Sigmoid colon (tissue), 6 donors: ENCODE measurements at regions not wholly inside any gene's neighbourhood (a gene's known extent, or its start where the extent isn't known, plus 50 kb on each side); places are given as distances from the start of the nearest gene placed in this dataset.

Experiments
- DNase-seq: peaks from one replicate; pipeline ENCODE4 v3.0.0-alpha.2; 2019
- H3K27ac ChIP-seq, 4 donors: fragments of 200-600 bp; sonication (generic); one replicate each; pipeline ENCODE4 v1.5.1; 2016 to 2019; ENCODE audit warnings: mild to moderate bottlenecking in 1 of 4
- H3K27me3 ChIP-seq, 3 donors: fragments of 200-600 bp; sonication (generic); one replicate each; pipeline ENCODE4 v1.5.1; 2019; ENCODE audit warnings: mild to moderate bottlenecking in 1 of 3
- H3K36me3 ChIP-seq, 4 donors: fragments of 200-600 bp; sonication (generic); one replicate each; pipeline ENCODE4 v1.5.1; 2016 to 2019
- H3K4me1 ChIP-seq, 4 donors: fragments of 200-600 bp; sonication (generic); one replicate each; pipeline ENCODE4 v1.5.1; 2017 to 2019
- H3K4me3 ChIP-seq, 4 donors: fragments of 200-600 bp; sonication (generic); one replicate each; pipeline ENCODE4 v1.5.1; 2017 to 2019; ENCODE audit warnings: mild to moderate bottlenecking in 2 of 4, moderate library complexity in 1 of 4
- H3K9me3 ChIP-seq, 4 donors: fragments of 200-600 bp in 3 of 4; sonication (generic) in 3 of 4; one replicate each; pipeline versions ENCODE4 v1.5.1 to v1.6.1; 2013 to 2019
- CTCF ChIP-seq, 4 experiments: fragments of 450-650 bp in 3 of 4; fragments of 200-600 bp in 1 of 4; IDR thresholded peaks; one replicate each; pipeline ENCODE4 v1.5.1; 2016 to 2019; ENCODE audit warnings: antibody characterized with exemption in 4 of 4, mild to moderate bottlenecking in 3 of 4, moderate library complexity in 2 of 4
- EP300 ChIP-seq, 4 donors: sonication (generic); formaldehyde crosslinking; IDR thresholded peaks; one replicate each; pipeline ENCODE4 v1.6.1; 2017; ENCODE audit warnings: antibody characterized with exemption in 4 of 4
- POLR2A ChIP-seq, 2 donors: fragments of 450-650 bp; IDR thresholded peaks; one replicate each; pipeline ENCODE4 v1.6.1; 2016; ENCODE audit warnings: antibody characterized with exemption in 2 of 2, mild to moderate bottlenecking in 2 of 2, moderate library complexity in 2 of 2
- POLR2AphosphoS5 ChIP-seq, 4 donors: sonication (generic); formaldehyde crosslinking; IDR thresholded peaks; one replicate each; pipeline ENCODE4 v1.6.1; 2017; ENCODE audit warnings: antibody characterized with exemption in 4 of 4
- WGBS, 2 donors: extraction: QIAGEN DNeasy Blood & Tissue Kit; methylation state at CpG; one replicate each; pipeline ENCODE4 v1.1.7; 2013; 5-methylcytosine and 5-hydroxymethylcytosine counted together
- intact Hi-C: fragments of 100-400 bp; cut with DNase I; formaldehyde crosslinking; loops from one replicate; pipeline ENCODE4 v1.15.1; 2023
- donor health status: healthy with polysubstance abuse.
- donor health status: healthy.

- Histone ChIP-seq H3K36me3 (no peaks in the 10 kb centered on the region), H3K27ac (peak overlapping the region in 2 of 4 donors; percentile 67 to 68), H3K4me3 (no peak overlapping the region), H3K4me1 (peaks cover 0 to 16% (median 12%) of the 10 kb centered on the region in 4 donors), H3K9me3 (no peaks in the 10 kb centered on the region), H3K27me3 (no peaks in the 10 kb centered on the region)
- DNase-seq: no peak
- TF ChIP-seq EP300 (IDR thresholded peaks at IDR 0.05): no peak
- TF ChIP-seq POLR2A (IDR thresholded peaks at IDR 0.05): no peak
- TF ChIP-seq CTCF (IDR thresholded peaks at IDR 0.05): no peak
- TF ChIP-seq POLR2AphosphoS5 (IDR thresholded peaks at IDR 0.05): no peak
- 87 to 94% methylated on average over 3 of the region's 3 CpGs for whole genome bisulfite sequencing, 2 donors
- intact Hi-C loops: no loop called here
These were observed 403.1 kb downstream of the SPRY2 start for GRCh38 chr13:79937771-79938216.

- H3K27me3 ChIP-seq: no peaks in the 10 kb centered on the region
- H3K27ac ChIP-seq: peak overlapping the region in 3 of 4 donors; percentile 41 to 68 (median 67)
- no peak for DNase-seq
- H3K4me3 ChIP-seq: no peak overlapping the region
- H3K4me1 ChIP-seq: peaks cover 0 to 16% (median 12%) of the 10 kb centered on the region in 4 donors
- intact Hi-C loops: no loop called here
- H3K36me3 ChIP-seq: no peaks in the 10 kb centered on the region
- TF ChIP-seq EP300 (IDR thresholded peaks at IDR 0.05) (no peak), POLR2AphosphoS5 (IDR thresholded peaks at IDR 0.05) (no peak), CTCF (IDR thresholded peaks at IDR 0.05) (no peak), POLR2A (IDR thresholded peaks at IDR 0.05) (no peak)
- whole genome bisulfite sequencing, 2 donors: 77 to 87% methylated on average over 4 of the region's 4 CpGs
- H3K9me3 ChIP-seq: no peaks in the 10 kb centered on the region
These were observed 403.6 kb downstream of the SPRY2 start for GRCh38 chr13:79937311-79937710.

GRCh38 chr13:79936368-79937136 lies 404.4 kb downstream of the SPRY2 start:
- H3K4me1 ChIP-seq: peaks cover 0 to 16% (median 12%) of the 10 kb centered on the region in 4 donors
- no peaks in the 10 kb centered on the region for H3K9me3 ChIP-seq
- DNase-seq: no peak
- no peak overlapping the region for H3K4me3 ChIP-seq
- no peaks in the 10 kb centered on the region for H3K36me3 ChIP-seq
- intact Hi-C loops: no loop called here
- 88 to 94% methylated on average over 12 of the region's 12 CpGs for whole genome bisulfite sequencing, 2 donors
- H3K27me3 ChIP-seq: no peaks in the 10 kb centered on the region
- TF ChIP-seq EP300 (IDR thresholded peaks at IDR 0.05): no peak
- peak in 3 of 4 donors; percentile 6 to 23 (median 6) for TF ChIP-seq POLR2AphosphoS5 (IDR thresholded peaks at IDR 0.05)
- TF ChIP-seq POLR2A (IDR thresholded peaks at IDR 0.05): no peak
- TF ChIP-seq CTCF (IDR thresholded peaks at IDR 0.05): no peak
- peak overlapping the region; percentile 39 to 68 (median 54) for H3K27ac ChIP-seq

- Histone ChIP-seq H3K4me3 (no peak overlapping the region), H3K36me3 (no peaks in the 10 kb centered on the region), H3K9me3 (no peaks in the 10 kb centered on the region), H3K27ac (no peak overlapping the region), H3K4me1 (peaks cover 0 to 16% (median 12%) of the 10 kb centered on the region in 4 donors), H3K27me3 (no peaks in the 10 kb centered on the region)
- TF ChIP-seq POLR2A (IDR thresholded peaks at IDR 0.05): no peak
- no peak for DNase-seq
- intact Hi-C loops: no loop called here
These were observed 405.8 kb downstream of the SPRY2 start for GRCh38 chr13:79935121-79935520.

GRCh38 chr13:79933389-79933788 lies 407.5 kb downstream of the SPRY2 start:
- 94 to 97% methylated on average over 2 of the region's 2 CpGs for WGBS, 2 donors
- H3K36me3 ChIP-seq: no peaks in the 10 kb centered on the region
- no peaks in the 10 kb centered on the region for H3K9me3 ChIP-seq
- no peak overlapping the region for H3K27ac ChIP-seq
- TF ChIP-seq EP300 (IDR thresholded peaks at IDR 0.05): no peak
- TF ChIP-seq POLR2A (IDR thresholded peaks at IDR 0.05): no peak
- no peak for TF ChIP-seq CTCF (IDR thresholded peaks at IDR 0.05)
- no peak for TF ChIP-seq POLR2AphosphoS5 (IDR thresholded peaks at IDR 0.05)
- DNase-seq: no peak
- intact Hi-C loops: no loop called here
- peaks cover 0 to 16% (median 12%) of the 10 kb centered on the region in 4 donors for H3K4me1 ChIP-seq
- no peaks in the 10 kb centered on the region for H3K27me3 ChIP-seq
- no peak overlapping the region for H3K4me3 ChIP-seq
